Heart left ventricle (tissue), 13 donors: ENCODE measurements at regions not wholly inside any gene's neighbourhood (a gene's known extent, or its start where the extent isn't known, plus 50 kb on each side); places are given as distances from the start of the nearest gene placed in this dataset.

Experiments
- POLR2A ChIP-seq, 2 donors: fragments of 450-650 bp; IDR thresholded peaks; one replicate each; pipeline ENCODE4 v1.6.1; 2017; ENCODE audit warnings: antibody characterized with exemption in 2 of 2, mild to moderate bottlenecking in 2 of 2, moderate library complexity in 2 of 2
- TF ChIP-seq, protein P1 (sequence below), 12 donors: fragments of 200-600 bp; sonication (generic) in 4 of 12; IDR thresholded peaks; one replicate each; pipeline versions ENCODE4 v1.5.0 to v1.8.0; 2018 to 2022; ENCODE audit warnings: antibody characterized with exemption in 12 of 12, mild to moderate bottlenecking in 5 of 12
- donor health status: ischemic (EF 13 %, LVEDD 7.1; RV severe dilation, severe dysfunction).
- donor health status: DM: no; HTN: yes; CAD: no.
- donor health status: DM: no; HTN: no; CAD: no.
- donor health status: ischemic (EF 25% LVEDD 6.9; RV normal size, moderate dysfunction).
- donor health status: ischemic (EF 25% LVEDD 5.7; RV mildly dilated, moderate dysfunction).
- donor health status: ischemic (EF 35%, LVEDD 5.7; RV mildly dilated, moderate dysfunction).
- donor health status: nonischemic (EF 11% LVEDD 7.7; RV severe dilation, severe dysfunction).
- donor health status: DM: yes; HTN: yes; CAD: no.
- donor health status: PGD.
- donor health status: ischemic (EF 29% LVEDD 5.4; RV normal size, mild dysfunction).
- donor health status: nonischemic (EF 23%, LVEDD 6.1; RV moderate dilation, normal function).

DNA sequence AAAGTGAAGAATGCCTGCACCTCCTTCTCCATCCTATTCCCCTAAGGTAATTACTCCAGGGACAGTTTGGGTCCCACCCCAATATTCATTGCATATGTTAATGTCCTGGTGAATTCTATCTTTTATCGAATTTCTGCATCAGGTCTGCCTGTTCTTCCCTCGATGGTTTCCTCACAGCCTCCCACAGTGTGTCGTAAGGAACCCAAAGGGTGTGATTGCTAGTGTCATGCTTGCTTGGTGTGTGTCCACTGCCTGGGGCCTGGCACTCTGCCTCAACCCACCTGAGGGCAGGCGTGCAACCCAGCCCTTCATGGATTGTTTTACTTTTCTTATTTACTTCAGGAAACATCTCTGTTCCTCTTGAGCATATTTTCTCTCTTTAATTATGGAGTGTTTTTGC lies 60.2 kb upstream of the CYSLTR2 start:
- TF ChIP-seq, protein P1, sequence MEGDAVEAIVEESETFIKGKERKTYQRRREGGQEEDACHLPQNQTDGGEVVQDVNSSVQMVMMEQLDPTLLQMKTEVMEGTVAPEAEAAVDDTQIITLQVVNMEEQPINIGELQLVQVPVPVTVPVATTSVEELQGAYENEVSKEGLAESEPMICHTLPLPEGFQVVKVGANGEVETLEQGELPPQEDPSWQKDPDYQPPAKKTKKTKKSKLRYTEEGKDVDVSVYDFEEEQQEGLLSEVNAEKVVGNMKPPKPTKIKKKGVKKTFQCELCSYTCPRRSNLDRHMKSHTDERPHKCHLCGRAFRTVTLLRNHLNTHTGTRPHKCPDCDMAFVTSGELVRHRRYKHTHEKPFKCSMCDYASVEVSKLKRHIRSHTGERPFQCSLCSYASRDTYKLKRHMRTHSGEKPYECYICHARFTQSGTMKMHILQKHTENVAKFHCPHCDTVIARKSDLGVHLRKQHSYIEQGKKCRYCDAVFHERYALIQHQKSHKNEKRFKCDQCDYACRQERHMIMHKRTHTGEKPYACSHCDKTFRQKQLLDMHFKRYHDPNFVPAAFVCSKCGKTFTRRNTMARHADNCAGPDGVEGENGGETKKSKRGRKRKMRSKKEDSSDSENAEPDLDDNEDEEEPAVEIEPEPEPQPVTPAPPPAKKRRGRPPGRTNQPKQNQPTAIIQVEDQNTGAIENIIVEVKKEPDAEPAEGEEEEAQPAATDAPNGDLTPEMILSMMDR (IDR thresholded peaks at IDR 0.05): no peak
- no peak for TF ChIP-seq POLR2A (IDR thresholded peaks at IDR 0.05)
